ENCODE measurements at regions not wholly inside any gene's neighbourhood (a gene's known extent, or its start where the extent isn't known, plus 50 kb on each side); places are given as distances from the start of the nearest gene placed in this dataset.

DNA sequence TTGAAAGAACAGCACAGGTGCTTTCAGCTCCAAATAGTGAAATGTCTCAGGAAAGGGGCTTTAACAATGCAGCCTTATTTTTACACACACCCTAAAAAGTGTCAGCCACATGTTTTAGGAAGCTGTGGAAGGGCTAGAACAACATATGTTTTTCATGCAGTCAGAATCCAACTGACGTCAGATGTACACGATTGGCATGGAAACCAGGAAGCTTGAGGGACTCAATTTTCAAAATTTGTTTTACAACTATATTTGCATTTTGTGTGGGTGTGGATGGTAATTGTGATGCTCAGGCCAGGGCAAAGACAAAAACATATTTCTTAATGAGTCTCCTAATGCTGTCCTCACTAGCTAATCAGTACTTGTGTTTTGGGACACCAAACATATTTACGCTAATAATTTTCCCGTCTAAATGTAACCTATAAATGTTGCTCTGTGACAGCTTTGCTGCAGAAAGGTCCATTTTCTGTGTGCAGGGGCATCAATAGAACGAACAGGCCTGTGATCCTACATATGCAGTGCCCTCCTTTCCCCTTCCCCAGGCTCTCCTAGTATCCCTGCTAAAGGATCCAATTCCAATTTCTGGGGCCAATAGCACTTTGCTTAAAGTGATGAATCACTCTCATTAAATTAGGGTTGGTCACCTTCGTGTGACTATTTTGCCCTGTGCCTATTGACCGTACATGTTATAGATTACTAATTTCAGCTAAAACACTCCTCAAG is 434.0 kb upstream of the CDH5 start:
- WGBS (ENCODE audit: low lambda C conversion rate): 36% methylated on average over 7 of the region's 7 CpGs
- H3K4me1 ChIP-seq (ENCODE audit: insufficient read depth, low read length): no peaks in the 10 kb centered on the region
- FAIRE-seq (no peak), ATAC-seq (no peak), DNase-seq (ENCODE audit: low spot score) (no peak)
- peaks cover 15% of the 10 kb centered on the region for H3K9me3 ChIP-seq (ENCODE audit: low read length)
- CTCF ChIA-PET (ENCODE audit: low intra/inter-chr PET ratio, low total read pairs): no interaction called here
- no peak overlapping the region for H3K9ac ChIP-seq (ENCODE audit: insufficient read depth, low read depth, low read length)
- in situ Hi-C loops (cut with HindIII; ENCODE audit: extremely low pct_ligation_motif_present, low pct_unique_long_range_greater_than_20kb): no loop called here
- no peaks in the 10 kb centered on the region for H4K20me1 ChIP-seq (ENCODE audit: insufficient read depth, low read length)
- H3K4me2 ChIP-seq (ENCODE audit: low read depth, low read length): no peak overlapping the region
- no peak overlapping the region for H2AFZ ChIP-seq (ENCODE audit: low read length)
- intact Hi-C loops (cut with micrococcal nuclease; ENCODE audit: unreplicated experiment): no loop called here
- no peaks in the 10 kb centered on the region; a peak in 1 of 5 replicates for H3K27me3 ChIP-seq (ENCODE audit: control insufficient read depth in 1 of 2, insufficient read depth in 2 of 2, low read length in 2 of 2)
- H3K4me3 ChIP-seq (replicated peaks in 1 of 3; ENCODE audit: insufficient read depth in 1 of 3, low read depth in 2 of 3, low read length in 3 of 3): no peak overlapping the region
- H3K27ac ChIP-seq (ENCODE audit: extremely low read length, insufficient read depth, low read length): no peak overlapping the region
- no TSS peak for BruUV-seq (replicated peaks)
- H3K36me3 ChIP-seq (replicated peaks in 1 of 2; ENCODE audit: control insufficient read depth in 1 of 2, insufficient read depth in 2 of 2, low read length in 2 of 2): no peaks in the 10 kb centered on the region
- POLR2A ChIA-PET: no interaction called here
- TF ChIP-seq CCAR2 (optimal IDR thresholded peaks at IDR 0.05; ENCODE audit: low read depth, low read length) (no peak), ZNF430 (CRISPR knock-in tag; IDR thresholded peaks at IDR 0.05) (no peak), HOXD1 (CRISPR knock-in tag; IDR thresholded peaks at IDR 0.05) (no peak), ZNF660 (CRISPR knock-in tag; IDR thresholded peaks at IDR 0.05; ENCODE audit: borderline replicate concordance, low read depth) (no peak), SYNCRIP (IDR thresholded peaks at IDR 0.05; ENCODE audit: insufficient read depth, low read depth, low read length) (no peak), MAFF (IDR thresholded peaks at IDR 0.05; ENCODE audit: low read depth, low read length) (no peak)
- TF ChIP-seq, protein P1, sequence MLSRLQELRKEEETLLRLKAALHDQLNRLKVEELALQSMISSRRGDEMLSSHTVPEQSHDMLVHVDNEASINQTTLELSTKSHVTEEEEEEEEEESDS (CRISPR knock-in tag; IDR thresholded peaks at IDR 0.05; ENCODE audit: borderline replicate concordance): no peak
- TF ChIP-seq, protein P2, sequence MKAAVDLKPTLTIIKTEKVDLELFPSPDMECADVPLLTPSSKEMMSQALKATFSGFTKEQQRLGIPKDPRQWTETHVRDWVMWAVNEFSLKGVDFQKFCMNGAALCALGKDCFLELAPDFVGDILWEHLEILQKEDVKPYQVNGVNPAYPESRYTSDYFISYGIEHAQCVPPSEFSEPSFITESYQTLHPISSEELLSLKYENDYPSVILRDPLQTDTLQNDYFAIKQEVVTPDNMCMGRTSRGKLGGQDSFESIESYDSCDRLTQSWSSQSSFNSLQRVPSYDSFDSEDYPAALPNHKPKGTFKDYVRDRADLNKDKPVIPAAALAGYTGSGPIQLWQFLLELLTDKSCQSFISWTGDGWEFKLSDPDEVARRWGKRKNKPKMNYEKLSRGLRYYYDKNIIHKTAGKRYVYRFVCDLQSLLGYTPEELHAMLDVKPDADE (CRISPR knock-in tag; IDR thresholded peaks at IDR 0.05): no peak
- TF ChIP-seq, protein P3, sequence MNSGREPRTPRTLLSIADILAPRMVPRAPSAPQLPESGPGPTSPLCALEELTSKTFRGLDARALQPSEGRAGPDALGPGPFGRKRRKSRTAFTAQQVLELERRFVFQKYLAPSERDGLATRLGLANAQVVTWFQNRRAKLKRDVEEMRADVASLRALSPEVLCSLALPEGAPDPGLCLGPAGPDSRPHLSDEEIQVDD (CRISPR knock-in tag; IDR thresholded peaks at IDR 0.05; ENCODE audit: borderline replicate concordance): no peak
- no peaks in the 10 kb centered on the region for H3K79me2 ChIP-seq (ENCODE audit: insufficient read depth, low read length)
